H54 (cell line): ENCODE measurements at regions not wholly inside any gene's neighbourhood (a gene's known extent, or its start where the extent isn't known, plus 50 kb on each side); places are given as distances from the start of the nearest gene placed in this dataset.
A peak's percentile ranks its signal among the peaks of the same experiment; 100 is the strongest.

Experiments used
- DNase-seq: peaks from one replicate; pipeline ENCODE4 v3.0.0; 2011; ENCODE audit warnings: low spot score, mixed read lengths; ENCODE audit not compliant: insufficient read length
- FAIRE-seq: peaks from 3 replicates; lab custom pipeline; 2011; peaks lifted over from hg19 to GRCh38; lab: Jason Lieb, UNC
- POLR2A ChIP-seq: IDR thresholded peaks from 2 replicates; pipeline ENCODE4 v1.6.1; 2011; ENCODE audit warnings: low read depth, mild to moderate bottlenecking, low read length

- no peak for FAIRE-seq
- no peak for TF ChIP-seq POLR2A
- DNase-seq: no peak
Observed at GRCh38 chr13:73466561-73466960, 407.8 kb downstream of the KLF5 start.

GRCh38 chr13:73465617-73465971 is 406.8 kb downstream of the KLF5 start:
- DNase-seq: peak; percentile 5
- FAIRE-seq: peak; percentile 78
- no peak for TF ChIP-seq POLR2A

GRCh38 chr13:73464758-73465616 is 406.2 kb downstream of the KLF5 start:
- no peak for DNase-seq
- TF ChIP-seq POLR2A: no peak
- no peak for FAIRE-seq

- no peak for DNase-seq
- TF ChIP-seq POLR2A: no peak
Observed at GRCh38 chr13:73462241-73462640, 403.4 kb downstream of the KLF5 start.

GRCh38 chr13:73451221-73452029 is 392.6 kb downstream of the KLF5 start:
- FAIRE-seq: no peak
- no peak for DNase-seq
- no peak for TF ChIP-seq POLR2A

More at GRCh38 chr13:73462241-73462640, 403.4 kb downstream of the KLF5 start:
- no peak for FAIRE-seq

GRCh38 chr13:73450583-73450982 is 391.8 kb downstream of the KLF5 start:
- DNase-seq (no peak), FAIRE-seq (no peak)
- TF ChIP-seq POLR2A: no peak

- TF ChIP-seq POLR2A: no peak
- DNase-seq (no peak), FAIRE-seq (no peak)
Observed at GRCh38 chr13:73449252-73449651, 390.4 kb downstream of the KLF5 start.

GRCh38 chr13:73440296-73440895 is 381.6 kb downstream of the KLF5 start:
- FAIRE-seq (no peak), DNase-seq (no peak)
- TF ChIP-seq POLR2A: no peak

- DNase-seq: no peak
- no peak for FAIRE-seq
- TF ChIP-seq POLR2A: no peak
Observed at GRCh38 chr13:73433890-73434289, 375.1 kb downstream of the KLF5 start.

- no peak for TF ChIP-seq POLR2A
- FAIRE-seq (no peak), DNase-seq (no peak)
Observed at GRCh38 chr13:73433458-73433857, 374.7 kb downstream of the KLF5 start.

GRCh38 chr13:73429701-73430100 is 370.9 kb downstream of the KLF5 start:
- no peak for FAIRE-seq
- DNase-seq: no peak

GRCh38 chr13:73428706-73429105 is 369.9 kb downstream of the KLF5 start:
- no peak for TF ChIP-seq POLR2A
- DNase-seq (no peak), FAIRE-seq (no peak)

More at GRCh38 chr13:73429701-73430100, 370.9 kb downstream of the KLF5 start:
- no peak for TF ChIP-seq POLR2A

- TF ChIP-seq POLR2A: no peak
- DNase-seq (no peak), FAIRE-seq (peak; percentile 50)
Observed at GRCh38 chr13:73428137-73428536, 369.3 kb downstream of the KLF5 start.

GRCh38 chr13:73422973-73423372 is 364.2 kb downstream of the KLF5 start:
- no peak for DNase-seq
- no peak for FAIRE-seq
- TF ChIP-seq POLR2A: no peak
